ENCODE measurements at regions not wholly inside any gene's neighbourhood (a gene's known extent, or its start where the extent isn't known, plus 50 kb on each side); places are given as distances from the start of the nearest gene placed in this dataset.

Small RNAs in the stretch of these regions (small RNA-seq; reads per million reads assigned to genes)
- 0 reads per million in 7 experiments for gene RNA5SP228

All from SK-N-SH (cell line).